CD4-positive, alpha-beta T cell treated with Interleukin-4 for 4 hours (primary cell): ENCODE measurements at regions not wholly inside any gene's neighbourhood (a gene's known extent, or its start where the extent isn't known, plus 50 kb on each side); places are given as distances from the start of the nearest gene placed in this dataset.

Source experiments
- DNase-seq: peaks from one replicate; pipeline ENCODE4 v3.0.0-alpha.2; 2020

- DNase-seq, result no peak
Observed at GRCh38 chr5:4773827-4774317, 366.3 kb upstream of the ADAMTS16 start.

GRCh38 chr5:4777435-4777834, 362.7 kb upstream of the ADAMTS16 start:
- no peak for DNase-seq

GRCh38 chr5:4780633-4781032, 359.5 kb upstream of the ADAMTS16 start:
- no peak for DNase-seq

GRCh38 chr5:4781299-4781698, 358.8 kb upstream of the ADAMTS16 start:
- DNase-seq, result no peak

GRCh38 chr5:4785971-4786370, 354.2 kb upstream of the ADAMTS16 start:
- no peak for DNase-seq

- DNase-seq, result no peak
Observed at GRCh38 chr5:4797445-4797844, 342.7 kb upstream of the ADAMTS16 start.

GRCh38 chr5:4802044-4802443, 338.1 kb upstream of the ADAMTS16 start:
- no peak for DNase-seq

- DNase-seq, result no peak
Observed at GRCh38 chr5:4804691-4805360, 335.3 kb upstream of the ADAMTS16 start.

- no peak for DNase-seq
Observed at GRCh38 chr5:4815002-4815401, 325.1 kb upstream of the ADAMTS16 start.

- no peak for DNase-seq
Observed at GRCh38 chr5:4817767-4818166, 322.4 kb upstream of the ADAMTS16 start.

GRCh38 chr5:4831325-4831724, 308.8 kb upstream of the ADAMTS16 start:
- DNase-seq, result no peak

GRCh38 chr5:4832471-4832870, 307.7 kb upstream of the ADAMTS16 start:
- DNase-seq, result no peak

- no peak for DNase-seq
Observed at GRCh38 chr5:4833104-4833738, 306.9 kb upstream of the ADAMTS16 start.

GRCh38 chr5:4837489-4838058, 302.6 kb upstream of the ADAMTS16 start:
- DNase-seq, result no peak

GRCh38 chr5:4845221-4845620, 294.9 kb upstream of the ADAMTS16 start:
- DNase-seq, result no peak

GRCh38 chr5:4847766-4848165, 292.4 kb upstream of the ADAMTS16 start:
- no peak for DNase-seq

GRCh38 chr5:4855036-4855435, 285.1 kb upstream of the ADAMTS16 start:
- no peak for DNase-seq

GRCh38 chr5:4855880-4856279, 284.2 kb upstream of the ADAMTS16 start:
- DNase-seq, result no peak

- DNase-seq, result no peak
Observed at GRCh38 chr5:4857761-4858160, 282.4 kb upstream of the ADAMTS16 start.

- no peak for DNase-seq
Observed at GRCh38 chr5:4859500-4860235, 280.5 kb upstream of the ADAMTS16 start.

GRCh38 chr5:4860631-4861030, 279.5 kb upstream of the ADAMTS16 start:
- no peak for DNase-seq

- DNase-seq, result no peak
Observed at GRCh38 chr5:4862500-4862899, 277.6 kb upstream of the ADAMTS16 start.

- DNase-seq, result no peak
Observed at GRCh38 chr5:4866131-4866659, 273.9 kb upstream of the ADAMTS16 start.
